ENCODE measurements at regions not wholly inside any gene's neighbourhood (a gene's known extent, or its start where the extent isn't known, plus 50 kb on each side); places are given as distances from the start of the nearest gene placed in this dataset.

GRCh38 chr3:159583662-159584061 is 405.0 kb upstream of the IL12A start:
- TF ChIP-seq POLR2AphosphoS5 (IDR thresholded peaks at IDR 0.05; ENCODE audit: borderline replicate concordance, low read depth, low read length) (no peak), EZH2 (IDR thresholded peaks at IDR 0.05) (no peak)

All from SK-N-MC (cell line).